OCI-LY1 (cell line): ENCODE measurements at regions not wholly inside any gene's neighbourhood (a gene's known extent, or its start where the extent isn't known, plus 50 kb on each side); places are given as distances from the start of the nearest gene placed in this dataset.

Source experiments
- H2AFZ ChIP-seq: fragments of 200-600 bp; sonication (generic), shearing (Covaris generic); 2 replicates; pipeline ENCODE4 v1.6.0; 2014; ENCODE audit warnings: antibody characterized with exemption, mild to moderate bottlenecking, low read length
- H3F3A ChIP-seq: fragments of 200-600 bp; sonication (generic), shearing (Covaris generic); 2 replicates; pipeline ENCODE4 v1.6.0; 2014; ENCODE audit warnings: mild to moderate bottlenecking, antibody characterized with exemption, low read length, moderate library complexity; ENCODE audit not compliant: insufficient read depth
- H3K27ac ChIP-seq: fragments of 200-600 bp; sonication (generic); 2 replicates; pipeline ENCODE4 v1.5.1; 2014; ENCODE audit warnings: low read length, mixed run types, mild to moderate bottlenecking, low read depth; ENCODE audit not compliant: poor library complexity, severe bottlenecking
- H3K27me3 ChIP-seq: fragments of 200-600 bp; sonication (generic); 2 replicates; pipeline ENCODE4 v1.6.0; 2014; ENCODE audit warnings: antibody characterized with exemption, mild to moderate bottlenecking, low read length, moderate library complexity; ENCODE audit not compliant: insufficient read depth
- H3K36me3 ChIP-seq: fragments of 200-600 bp; sonication (generic); 2 replicates; pipeline ENCODE4 v1.6.1; 2014; ENCODE audit warnings: mild to moderate bottlenecking, antibody characterized with exemption, low read length, moderate library complexity, mixed read lengths; ENCODE audit not compliant: insufficient read depth
- H3K4me1 ChIP-seq: fragments of 200-600 bp; sonication (generic); 2 replicates; pipeline ENCODE4 v1.5.1; 2014; ENCODE audit warnings: mild to moderate bottlenecking, low read length, moderate library complexity; ENCODE audit not compliant: insufficient read depth, severe bottlenecking
- H3K4me2 ChIP-seq: fragments of 200-600 bp; sonication (generic), shearing (Covaris generic); 2 replicates; pipeline ENCODE4 v1.6.1; 2014; ENCODE audit warnings: low read length
- H3K4me3 ChIP-seq: fragments of 200-600 bp; sonication (generic); 2 replicates; pipeline ENCODE4 v1.5.1; 2014; ENCODE audit warnings: low read length, low read depth, mild to moderate bottlenecking, mixed read lengths; ENCODE audit not compliant: poor library complexity, severe bottlenecking
- H3K79me2 ChIP-seq: fragments of 200-600 bp; shearing (Covaris generic); 2 replicates; pipeline ENCODE4 v1.6.1; 2016; ENCODE audit warnings: mixed run types, low read length, mixed read lengths; ENCODE audit not compliant: insufficient read depth
- H3K9ac ChIP-seq: fragments of 200-600 bp; sonication (generic), shearing (Covaris generic); 2 replicates; pipeline ENCODE4 v1.6.1; 2014; ENCODE audit warnings: mild to moderate bottlenecking, low read length, mixed read lengths
- H3K9me2 ChIP-seq: fragments of 200-600 bp; sonication (generic), shearing (Covaris generic); 2 replicates; pipeline ENCODE4 v1.6.1; 2014; ENCODE audit warnings: low read depth, mild to moderate bottlenecking, low read length, mixed read lengths
- H3K9me3 ChIP-seq: fragments of 200-600 bp; shearing (Covaris generic); 2 replicates; pipeline ENCODE4 v1.6.1; 2014; ENCODE audit warnings: low read length, mixed read lengths
- H4K20me1 ChIP-seq: fragments of 200-600 bp; sonication (generic), shearing (Covaris generic); 2 replicates; pipeline ENCODE4 v1.6.0; 2016; ENCODE audit warnings: mild to moderate bottlenecking, low read length; ENCODE audit not compliant: insufficient read depth
- CTCF ChIP-seq: fragments of 200-600 bp; sonication (generic), shearing (Covaris generic); IDR thresholded peaks from 2 replicates; pipeline ENCODE4 v1.5.1; 2017; ENCODE audit warnings: mild to moderate bottlenecking, antibody characterized with exemption, low read length, moderate library complexity, mixed read lengths
- EZH2 ChIP-seq: fragments of 200-600 bp; sonication (generic), shearing (Covaris generic); IDR thresholded peaks from 2 replicates; pipeline ENCODE4 v1.8.0; 2017; ENCODE audit warnings: borderline replicate concordance, mixed run types, mild to moderate bottlenecking, antibody characterized with exemption, low read length, moderate library complexity, mixed read lengths

- Histone ChIP-seq H3K79me2 (no peaks in the 10 kb centered on the region), H3F3A (no peaks in the 10 kb centered on the region), H3K9me3 (no peaks in the 10 kb centered on the region), H3K9me2 (no peaks in the 10 kb centered on the region), H4K20me1 (no peaks in the 10 kb centered on the region), H3K4me2 (no peak overlapping the region), H3K27me3 (no peaks in the 10 kb centered on the region), H3K4me3 (no peak overlapping the region), H3K4me1 (no peaks in the 10 kb centered on the region), H2AFZ (no peak overlapping the region), H3K36me3 (no peaks in the 10 kb centered on the region), H3K9ac (no peak overlapping the region), H3K27ac (no peak overlapping the region)
- TF ChIP-seq CTCF (no peak), EZH2 (no peak)
These were observed 57.8 kb upstream of the ZDHHC17 start for GRCh38 chr12:76706101-76706500.

- Histone ChIP-seq H3K9me3 (no peaks in the 10 kb centered on the region), H3K4me3 (no peak overlapping the region), H2AFZ (no peak overlapping the region), H3K9ac (no peak overlapping the region), H3K79me2 (no peaks in the 10 kb centered on the region), H3K27ac (no peak overlapping the region), H3K27me3 (no peaks in the 10 kb centered on the region), H3K9me2 (no peaks in the 10 kb centered on the region), H3K4me2 (no peak overlapping the region), H3K4me1 (no peaks in the 10 kb centered on the region), H4K20me1 (no peaks in the 10 kb centered on the region), H3F3A (no peaks in the 10 kb centered on the region), H3K36me3 (no peaks in the 10 kb centered on the region)
- TF ChIP-seq CTCF (no peak), EZH2 (no peak)
These were observed 57.2 kb upstream of the ZDHHC17 start for GRCh38 chr12:76706761-76707160.

GRCh38 chr12:76707772-76708171 lies 56.1 kb upstream of the ZDHHC17 start:
- H3K9me3 ChIP-seq = no peaks in the 10 kb centered on the region
- H3K36me3 ChIP-seq = no peaks in the 10 kb centered on the region
- H3K4me2 ChIP-seq = no peak overlapping the region
- H3K4me1 ChIP-seq = no peaks in the 10 kb centered on the region
- H4K20me1 ChIP-seq = no peaks in the 10 kb centered on the region
- no peaks in the 10 kb centered on the region for H3K9me2 ChIP-seq
- no peak overlapping the region for H3K27ac ChIP-seq
- H2AFZ ChIP-seq = no peak overlapping the region
- no peaks in the 10 kb centered on the region for H3K27me3 ChIP-seq
- no peak overlapping the region for H3K9ac ChIP-seq
- H3K79me2 ChIP-seq = no peaks in the 10 kb centered on the region
- H3K4me3 ChIP-seq = no peak overlapping the region
- no peaks in the 10 kb centered on the region for H3F3A ChIP-seq
- TF ChIP-seq CTCF (no peak), EZH2 (no peak)
